ENCODE measurements at regions not wholly inside any gene's neighbourhood (a gene's known extent, or its start where the extent isn't known, plus 50 kb on each side); places are given as distances from the start of the nearest gene placed in this dataset.
"Not testable (repeated sequence)": the region's sequence is repeated elsewhere in the genome, so short reads cannot be mapped to it uniquely, and the experiment has no call there.

GRCh38 chr4:33062155-33062806, 2342.1 kb downstream of the PCDH7 start:
- no peak for DNase-seq

GRCh38 chr4:33063241-33063640, 2343.1 kb downstream of the PCDH7 start:
- no peak for DNase-seq

GRCh38 chr4:33064238-33064637, 2344.1 kb downstream of the PCDH7 start:
- no peak for DNase-seq

GRCh38 chr4:33065749-33066148, 2345.6 kb downstream of the PCDH7 start:
- DNase-seq, result no peak

- DNase-seq, result no peak
These were observed 2347.1 kb downstream of the PCDH7 start for GRCh38 chr4:33067221-33067620.

- DNase-seq, result no peak
These were observed 2348.4 kb downstream of the PCDH7 start for GRCh38 chr4:33068539-33068938.

GRCh38 chr4:33071535-33071934, 2351.4 kb downstream of the PCDH7 start:
- DNase-seq, result no peak

GRCh38 chr4:33072298-33073089, 2352.3 kb downstream of the PCDH7 start:
- DNase-seq, result no peak

- no peak for DNase-seq
These were observed 2353.6 kb downstream of the PCDH7 start for GRCh38 chr4:33073811-33074210.

GRCh38 chr4:33078145-33078544, 2358.0 kb downstream of the PCDH7 start:
- no peak for DNase-seq

GRCh38 chr4:33080275-33080674, 2360.1 kb downstream of the PCDH7 start:
- DNase-seq, result no peak

GRCh38 chr4:33085709-33086108, 2365.5 kb downstream of the PCDH7 start:
- DNase-seq, result no peak

GRCh38 chr4:33086331-33086925, 2366.3 kb downstream of the PCDH7 start:
- DNase-seq, result no peak

- no peak for DNase-seq
These were observed 2368.5 kb downstream of the PCDH7 start for GRCh38 chr4:33088713-33089112.

GRCh38 chr4:33090910-33091309, 2370.7 kb downstream of the PCDH7 start:
- no peak for DNase-seq

- no peak for DNase-seq
These were observed 2371.8 kb downstream of the PCDH7 start for GRCh38 chr4:33091961-33092360.

- no peak for DNase-seq
These were observed 2384.1 kb downstream of the PCDH7 start for GRCh38 chr4:33104273-33104672.

- no peak for DNase-seq
These were observed 2387.6 kb downstream of the PCDH7 start for GRCh38 chr4:33107814-33108213.

GRCh38 chr4:33111117-33111516, 2390.9 kb downstream of the PCDH7 start:
- DNase-seq, result no peak

GRCh38 chr4:33116871-33117270, 2396.7 kb downstream of the PCDH7 start:
- DNase-seq, result no peak

- DNase-seq, result no peak
These were observed 2405.8 kb downstream of the PCDH7 start for GRCh38 chr4:33126002-33126401.

- DNase-seq, result not testable (repeated sequence)
These were observed 2410.5 kb downstream of the PCDH7 start for GRCh38 chr4:33130662-33131061.

GRCh38 chr4:33133723-33134122, 2413.6 kb downstream of the PCDH7 start:
- no peak for DNase-seq

- no peak for DNase-seq
These were observed 2414.2 kb downstream of the PCDH7 start for GRCh38 chr4:33134366-33134765.
